Right cardiac atrium (tissue), 5 donors: ENCODE measurements at regions not wholly inside any gene's neighbourhood (a gene's known extent, or its start where the extent isn't known, plus 50 kb on each side); places are given as distances from the start of the nearest gene placed in this dataset.
"Not testable (repeated sequence)": the region's sequence is repeated elsewhere in the genome, so short reads cannot be mapped to it uniquely, and the experiment has no call there.

Source experiments
- ATAC-seq, 2 donors: fragments of 200-7000 bp; cut with Tn5 transposase; one replicate each; pipeline versions ENCODE4 v1.8.0 to v1.9.1; 2020; ENCODE audit warnings: moderate library complexity in 2 of 2, mild to moderate bottlenecking in 1 of 2
- DNase-seq, 3 donors: peaks; one replicate each; pipeline ENCODE4 v3.0.0-alpha.2; 2020
- H3K27ac ChIP-seq: one replicate; pipeline ENCODE4 v1.5.1; 2013; ENCODE audit warnings: mild to moderate bottlenecking, low read length, control low read depth, moderate library complexity
- H3K27me3 ChIP-seq: one replicate; pipeline ENCODE4 v1.6.1; 2013; ENCODE audit not compliant: control insufficient read depth, insufficient read depth
- H3K4me1 ChIP-seq: one replicate; pipeline ENCODE4 v1.6.1; 2013; ENCODE audit warnings: low read length; ENCODE audit not compliant: control insufficient read depth, insufficient read depth
- H3K4me3 ChIP-seq: one replicate; pipeline ENCODE4 v1.5.1; 2013; ENCODE audit warnings: low read length, control low read depth
- H3K9me3 ChIP-seq: one replicate; pipeline ENCODE4 v1.6.1; 2013; ENCODE audit warnings: low read length; ENCODE audit not compliant: control insufficient read depth
- WGBS: extraction: QIAGEN DNeasy Blood & Tissue Kit; methylation state at CpG from one replicate; pipeline ENCODE4 v1.1.7; 2013; 5-methylcytosine and 5-hydroxymethylcytosine counted together
- intact Hi-C, 4 donors: fragments of 100-400 bp; cut with DNase I; formaldehyde crosslinking; loops; one replicate each; pipeline versions ENCODE4 v1.11.0 to v1.14.0; 2022 to 2023
- donor health status: healthy with polysubstance abuse.
- donor health status: DM: no; HTN: yes; CAD: no.
- donor health status: DM: no; HTN: no; CAD: no.
- donor health status: DM: no; HTN: yes; CAD: no; lungs with severe emphysema.
- donor health status: DM: yes; HTN: yes; CAD: no.

- H3K4me3 ChIP-seq, result no peak overlapping the region
- intact Hi-C loops, result no loop called here
- no peak for DNase-seq
- ATAC-seq, result no peak
- H3K27ac ChIP-seq, result no peak overlapping the region
- H3K4me1 ChIP-seq, result no peaks in the 10 kb centered on the region
- no peaks in the 10 kb centered on the region for H3K27me3 ChIP-seq
- no peaks in the 10 kb centered on the region for H3K9me3 ChIP-seq
These were observed 70.6 kb upstream of the AUTS2 start for GRCh38 chr7:69527706-69528105.

DNA sequence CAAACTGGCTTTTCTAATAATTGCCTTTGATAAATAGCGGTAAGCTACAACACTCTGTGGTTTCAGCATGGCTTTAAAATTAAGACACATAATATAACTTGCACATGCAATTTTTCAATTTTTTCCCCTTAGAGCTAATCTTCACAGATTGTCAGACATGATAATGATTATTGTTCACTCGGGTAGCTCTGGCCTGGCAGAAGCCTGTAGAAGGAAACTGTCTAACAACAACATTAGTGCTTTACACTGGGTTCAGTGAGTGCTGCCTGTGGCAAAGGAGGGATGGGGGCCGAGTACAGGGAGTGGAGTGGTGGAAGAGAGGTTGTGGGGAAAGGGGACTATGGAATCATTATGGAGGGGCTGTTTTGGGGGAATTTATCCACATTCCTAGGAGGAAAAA is 67.2 kb upstream of the AUTS2 start:
- Histone ChIP-seq H3K27ac (no peak overlapping the region), H3K27me3 (no peaks in the 10 kb centered on the region), H3K4me3 (no peak overlapping the region), H3K9me3 (no peaks in the 10 kb centered on the region), H3K4me1 (no peaks in the 10 kb centered on the region)
- 77% methylated on average over 3 of the region's 3 CpGs for WGBS
- intact Hi-C loops, result no loop called here
- DNase-seq, result no peak
- ATAC-seq, result no peak

DNA sequence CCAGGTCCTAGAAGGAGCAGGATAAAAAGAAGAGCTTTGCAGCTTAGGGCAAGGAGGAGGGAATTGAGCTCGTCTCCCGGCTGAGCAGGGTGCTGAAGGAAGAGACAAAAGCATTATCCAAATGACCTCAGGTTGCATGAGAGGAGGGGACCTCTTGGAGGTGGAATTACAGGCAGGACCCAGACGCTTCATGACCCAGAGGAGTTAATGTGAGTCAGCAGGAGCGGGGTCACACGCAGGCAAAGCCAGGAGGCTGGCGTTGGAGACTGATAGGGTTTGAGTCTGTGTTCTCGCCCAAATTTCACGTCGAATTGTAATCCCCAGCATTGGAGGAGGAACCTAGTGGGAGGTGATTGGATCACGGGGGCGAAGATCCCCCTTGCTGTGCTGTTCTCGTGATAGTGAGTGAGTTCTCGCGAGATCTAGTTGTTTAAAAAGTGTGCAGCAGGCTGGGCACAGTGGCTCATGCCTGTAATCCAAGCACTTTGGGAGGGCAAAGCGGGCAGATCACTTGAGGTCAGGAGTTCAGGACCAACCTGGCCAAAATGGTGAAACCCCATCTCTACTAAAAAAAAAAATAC is 63.7 kb upstream of the AUTS2 start:
- no peaks in the 10 kb centered on the region for H3K9me3 ChIP-seq
- intact Hi-C loops, result no loop called here
- no peak for ATAC-seq
- DNase-seq, result no peak
- H3K27me3 ChIP-seq, result no peaks in the 10 kb centered on the region
- no peaks in the 10 kb centered on the region for H3K4me1 ChIP-seq
- 64% methylated on average over 15 of the region's 15 CpGs for WGBS
- H3K27ac ChIP-seq, result no peak overlapping the region
- no peak overlapping the region for H3K4me3 ChIP-seq

- H3K4me3 ChIP-seq, result no peak overlapping the region
- H3K4me1 ChIP-seq, result no peaks in the 10 kb centered on the region
- H3K9me3 ChIP-seq, result no peaks in the 10 kb centered on the region
- no peak for ATAC-seq
- no peaks in the 10 kb centered on the region for H3K27me3 ChIP-seq
- intact Hi-C loops, result no loop called here
- 71% methylated on average over 4 of the region's 4 CpGs for WGBS
- no peak overlapping the region for H3K27ac ChIP-seq
- no peak for DNase-seq
These were observed 60.6 kb upstream of the AUTS2 start for GRCh38 chr7:69537691-69538090.

GRCh38 chr7:69539531-69539930 is 58.7 kb upstream of the AUTS2 start:
- ATAC-seq (no peak), DNase-seq (no peak)
- no peaks in the 10 kb centered on the region for H3K9me3 ChIP-seq
- H3K4me3 ChIP-seq, result no peak overlapping the region
- H3K27ac ChIP-seq, result no peak overlapping the region
- 91% methylated on average over 4 of the region's 4 CpGs for WGBS
- H3K27me3 ChIP-seq, result no peaks in the 10 kb centered on the region
- H3K4me1 ChIP-seq, result no peaks in the 10 kb centered on the region
- intact Hi-C loops, result no loop called here

GRCh38 chr7:69540287-69540686 is 58.0 kb upstream of the AUTS2 start:
- no peak for ATAC-seq

GRCh38 chr7:69541779-69542432 is 56.4 kb upstream of the AUTS2 start:
- H3K4me1 ChIP-seq, ATAC-seq, H3K9me3 ChIP-seq, H3K27me3 ChIP-seq, intact Hi-C loops, H3K27ac ChIP-seq, H3K4me3 ChIP-seq, DNase-seq: not testable (repeated sequence)
- 91% methylated on average over 6 of the region's 6 CpGs for WGBS

More at GRCh38 chr7:69540287-69540686, 58.0 kb upstream of the AUTS2 start:
- intact Hi-C loops, result no loop called here
- Histone ChIP-seq H3K27ac (no peak overlapping the region), H3K4me3 (no peak overlapping the region), H3K9me3 (no peaks in the 10 kb centered on the region), H3K27me3 (no peaks in the 10 kb centered on the region), H3K4me1 (no peaks in the 10 kb centered on the region)
- DNase-seq, result no peak
- 91% methylated on average over 3 of the region's 3 CpGs for WGBS

DNA sequence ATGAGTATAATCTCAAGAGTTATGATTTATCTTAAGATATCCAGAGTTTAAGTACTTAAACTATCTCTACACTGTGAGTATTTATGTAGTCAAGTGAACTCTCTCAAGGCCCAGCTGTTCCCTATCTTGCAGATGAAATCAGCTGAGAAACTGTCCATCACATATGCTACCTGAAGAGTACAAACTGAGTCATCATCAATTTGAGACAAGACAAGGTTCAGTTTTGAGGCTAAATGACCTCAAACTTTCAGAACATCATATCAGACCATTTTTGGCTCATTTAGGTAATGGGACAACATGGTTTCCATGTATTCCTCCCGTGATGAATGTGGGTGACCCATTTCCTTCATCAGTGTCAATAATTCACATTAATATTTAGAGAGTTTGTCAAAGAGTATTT is 53.1 kb upstream of the AUTS2 start:
- H3K4me3 ChIP-seq, result no peak overlapping the region
- no peaks in the 10 kb centered on the region for H3K27me3 ChIP-seq
- ATAC-seq (no peak), DNase-seq (no peak)
- WGBS, result 88% methylated on average over 1 of the region's 1 CpG
- H3K27ac ChIP-seq, result no peak overlapping the region
- intact Hi-C loops, result no loop called here
- H3K4me1 ChIP-seq, result no peaks in the 10 kb centered on the region
- no peaks in the 10 kb centered on the region for H3K9me3 ChIP-seq
